A673 (cell line): ENCODE measurements at regions not wholly inside any gene's neighbourhood (a gene's known extent, or its start where the extent isn't known, plus 50 kb on each side); places are given as distances from the start of the nearest gene placed in this dataset.

Source experiments
- BruUV-seq: library from RNA; stranded (reverse); fragments of 400-500 nt; replicated peaks from 2 replicates; lab custom pipeline; 2021; lab: Mats Ljungman, UMichigan
- CTCF ChIA-PET: fragments of 300-600 bp; sonication (Branson Sonifier 250); formaldehyde crosslinking; loops from one replicate; lab custom pipeline; 2022; ENCODE audit warnings: antibody characterized with exemption; lab: Charles Lee
- POLR2A ChIA-PET: fragments of 300-600 bp; sonication (Branson Sonifier 250); formaldehyde crosslinking; loops from one replicate; lab custom pipeline; 2022; ENCODE audit warnings: antibody characterized with exemption; ENCODE audit not compliant: low non-redundant PET; lab: Charles Lee
- DNase-seq: peaks from one replicate; pipeline ENCODE4 v3.0.0-alpha.2; 2015; ENCODE audit warnings: low spot score
- H3K27ac ChIP-seq: fragments of 200-600 bp; sonication (generic); 2 replicates; pipeline ENCODE4 v1.5.1; 2016; ENCODE audit warnings: mixed run types, low read depth, mild to moderate bottlenecking, mixed read lengths, antibody characterized with exemption, low read length; ENCODE audit not compliant: poor library complexity, severe bottlenecking
- H3K27me3 ChIP-seq: fragments of 200-600 bp; sonication (generic); replicated peaks from 2 replicates; pipeline ENCODE4 v1.6.1; 2017; ENCODE audit warnings: mixed run types, low read depth, mild to moderate bottlenecking, mixed read lengths, antibody characterized with exemption, low read length; ENCODE audit not compliant: insufficient read depth, poor library complexity
- H3K36me3 ChIP-seq: fragments of 200-600 bp; sonication (generic); 2 replicates; pipeline ENCODE4 v1.6.1; 2016; ENCODE audit warnings: mixed run types, mild to moderate bottlenecking, mixed read lengths, antibody characterized with exemption, low read length; ENCODE audit not compliant: insufficient read depth, poor library complexity, severe bottlenecking
- H3K4me1 ChIP-seq: fragments of 200-600 bp; sonication (generic); 2 replicates; pipeline ENCODE4 v1.6.1; 2017; ENCODE audit warnings: mixed run types, mild to moderate bottlenecking, mixed read lengths, antibody characterized with exemption, low read length; ENCODE audit not compliant: insufficient read depth, poor library complexity, severe bottlenecking
- H3K4me3 ChIP-seq: fragments of 200-600 bp; sonication (generic); 2 replicates; pipeline ENCODE4 v1.5.1; 2016; ENCODE audit warnings: low read depth, mixed run types, mild to moderate bottlenecking, mixed read lengths, low read length; ENCODE audit not compliant: poor library complexity, severe bottlenecking
- H3K9me3 ChIP-seq: fragments of 200-600 bp; sonication (generic); 2 replicates; pipeline ENCODE4 v1.6.1; 2016; ENCODE audit warnings: mixed run types, low read depth, mild to moderate bottlenecking, mixed read lengths, antibody characterized with exemption, low read length; ENCODE audit not compliant: poor library complexity, severe bottlenecking
- EZH2 ChIP-seq: fragments of 200-600 bp; sonication (generic); IDR thresholded peaks from 2 replicates; pipeline ENCODE4 v1.6.1; 2017; ENCODE audit warnings: borderline replicate concordance, low read depth, mild to moderate bottlenecking, mixed read lengths, antibody characterized with exemption, low read length; ENCODE audit not compliant: poor library complexity, severe bottlenecking
- intact Hi-C: fragments of 100-400 bp; cut with micrococcal nuclease; formaldehyde crosslinking; loops from one replicate; pipeline ENCODE4 v1.10.0; 2022; ENCODE audit not compliant: unreplicated experiment
- TF ChIP-seq, protein P1 (sequence below): fragments of 300-800, 200-600 bp; sonication (generic); conservative IDR thresholded peaks from 2 replicates; pipeline ENCODE4 v1.5.1; 2017; ENCODE audit warnings: low read depth, mild to moderate bottlenecking, antibody characterized with exemption, low read length, moderate library complexity, mixed read lengths

DNA sequence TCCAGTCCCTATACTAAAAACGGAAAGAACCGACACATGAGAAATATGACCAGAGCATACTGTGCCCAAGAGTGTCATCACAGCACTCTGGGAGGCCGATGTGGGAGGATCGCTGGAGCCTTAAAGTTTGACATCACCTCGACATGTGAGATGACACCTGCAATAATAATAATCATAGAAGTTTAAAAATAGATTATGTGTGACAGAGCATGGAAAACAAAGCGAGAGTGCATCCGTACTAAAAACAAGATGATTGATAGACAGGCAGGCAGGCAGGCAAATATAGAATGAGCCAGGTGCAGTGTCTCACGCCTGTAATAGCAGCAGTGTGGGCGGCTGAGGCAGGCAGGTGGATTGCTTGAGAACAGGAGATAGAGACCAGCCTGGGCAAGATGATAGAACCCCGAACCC, 114.8 kb upstream of the ANKRD30BL start:
- intact Hi-C loops = loop anchor here (10.0 kb wide), 1 partner anchor 1568 kb away; no protein-coding TSS in a partner anchor
- POLR2A ChIA-PET = no interaction called here
- no peak overlapping the region for H3K4me3 ChIP-seq
- DNase-seq = peak; percentile 58
- TSS peak; percentile 90 for BruUV-seq
- H3K9me3 ChIP-seq = no peaks in the 10 kb centered on the region
- no peaks in the 10 kb centered on the region for H3K36me3 ChIP-seq
- CTCF ChIA-PET = no interaction called here
- TF ChIP-seq, protein P1, sequence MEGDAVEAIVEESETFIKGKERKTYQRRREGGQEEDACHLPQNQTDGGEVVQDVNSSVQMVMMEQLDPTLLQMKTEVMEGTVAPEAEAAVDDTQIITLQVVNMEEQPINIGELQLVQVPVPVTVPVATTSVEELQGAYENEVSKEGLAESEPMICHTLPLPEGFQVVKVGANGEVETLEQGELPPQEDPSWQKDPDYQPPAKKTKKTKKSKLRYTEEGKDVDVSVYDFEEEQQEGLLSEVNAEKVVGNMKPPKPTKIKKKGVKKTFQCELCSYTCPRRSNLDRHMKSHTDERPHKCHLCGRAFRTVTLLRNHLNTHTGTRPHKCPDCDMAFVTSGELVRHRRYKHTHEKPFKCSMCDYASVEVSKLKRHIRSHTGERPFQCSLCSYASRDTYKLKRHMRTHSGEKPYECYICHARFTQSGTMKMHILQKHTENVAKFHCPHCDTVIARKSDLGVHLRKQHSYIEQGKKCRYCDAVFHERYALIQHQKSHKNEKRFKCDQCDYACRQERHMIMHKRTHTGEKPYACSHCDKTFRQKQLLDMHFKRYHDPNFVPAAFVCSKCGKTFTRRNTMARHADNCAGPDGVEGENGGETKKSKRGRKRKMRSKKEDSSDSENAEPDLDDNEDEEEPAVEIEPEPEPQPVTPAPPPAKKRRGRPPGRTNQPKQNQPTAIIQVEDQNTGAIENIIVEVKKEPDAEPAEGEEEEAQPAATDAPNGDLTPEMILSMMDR = no peak
- no peak for TF ChIP-seq EZH2
- H3K4me1 ChIP-seq = peaks cover 7% of the 10 kb centered on the region
- no peaks in the 10 kb centered on the region for H3K27me3 ChIP-seq
- H3K27ac ChIP-seq = peak overlapping the region; percentile 88

DNA sequence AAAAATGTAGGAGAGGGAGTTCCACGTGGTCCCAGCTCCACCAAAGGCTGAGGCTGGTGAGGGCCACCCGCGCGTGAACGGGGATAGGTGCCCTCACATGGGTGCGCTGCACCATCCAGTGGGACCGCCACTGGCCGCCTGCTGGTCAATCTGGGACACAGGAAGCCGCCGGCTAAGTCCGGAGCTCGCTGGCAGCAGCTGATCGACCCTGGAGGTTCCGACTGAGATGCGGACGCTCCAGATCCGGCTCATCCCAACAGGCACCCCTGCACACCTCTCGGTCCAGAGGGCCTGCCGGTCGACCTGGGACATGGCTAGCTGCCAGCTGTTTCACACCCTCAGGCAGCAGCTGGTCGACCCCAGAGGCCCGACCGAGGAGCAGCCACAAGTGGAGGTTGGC, 116.5 kb upstream of the ANKRD30BL start:
- Histone ChIP-seq H3K9me3 (no peaks in the 10 kb centered on the region), H3K4me3 (no peak overlapping the region), H3K4me1 (peaks cover 7% of the 10 kb centered on the region), H3K27ac (peak overlapping the region; percentile 85), H3K27me3 (no peaks in the 10 kb centered on the region), H3K36me3 (no peaks in the 10 kb centered on the region)
- ChIA-PET POLR2A (no interaction called here), CTCF (no interaction called here)
- intact Hi-C loops = loop anchor here (10.0 kb wide), 1 partner anchor 1567 kb away; no protein-coding TSS in a partner anchor
- DNase-seq = no peak
- TF ChIP-seq, protein P1 = no peak
- TF ChIP-seq EZH2 = no peak
- no TSS peak for BruUV-seq

DNA sequence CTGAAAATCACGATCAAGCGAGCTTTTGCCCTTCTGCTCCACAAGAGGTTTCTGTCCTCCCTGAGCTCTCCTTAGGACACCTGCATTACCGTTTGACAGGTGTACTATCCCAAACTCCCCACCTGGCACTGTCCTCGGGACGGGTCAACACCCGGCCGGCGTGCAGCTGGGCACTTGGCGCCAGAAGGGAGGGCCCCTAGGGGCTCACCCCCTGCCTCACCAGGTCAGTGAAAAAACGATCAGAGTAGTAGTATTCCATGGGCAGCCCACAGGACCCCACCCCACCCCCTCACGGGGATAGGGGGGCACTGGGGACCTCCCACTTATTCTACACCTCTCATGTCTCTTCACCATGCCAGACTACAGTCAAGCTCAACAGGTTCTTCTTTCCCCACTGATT, 117.6 kb upstream of the ANKRD30BL start:
- DNase-seq = no peak
- Histone ChIP-seq H3K9me3 (no peaks in the 10 kb centered on the region), H3K4me3 (no peak overlapping the region), H3K4me1 (peaks cover 7% of the 10 kb centered on the region), H3K36me3 (no peaks in the 10 kb centered on the region), H3K27me3 (no peaks in the 10 kb centered on the region), H3K27ac (no peak overlapping the region)
- ChIA-PET POLR2A (no interaction called here), CTCF (no interaction called here)
- no TSS peak for BruUV-seq
- intact Hi-C loops = loop anchor here (10.0 kb wide), 1 partner anchor 1565 kb away; no protein-coding TSS in a partner anchor
- TF ChIP-seq, protein P1 = no peak
- no peak for TF ChIP-seq EZH2
